ENCODE measurements at regions not wholly inside any gene's neighbourhood (a gene's known extent, or its start where the extent isn't known, plus 50 kb on each side); places are given as distances from the start of the nearest gene placed in this dataset.

- TF ChIP-seq ARNT (IDR thresholded peaks at IDR 0.05), result no peak
- TF ChIP-seq SUZ12 (IDR thresholded peaks at IDR 0.05), result no peak
- no peak for TF ChIP-seq ZNF384 (IDR thresholded peaks at IDR 0.05)
- no peak for TF ChIP-seq FOXM1 (IDR thresholded peaks at IDR 0.05; ENCODE audit: borderline replicate concordance)
- no peak for TF ChIP-seq CTBP1 (IDR thresholded peaks at IDR 0.05; ENCODE audit: borderline replicate concordance)
- no peak for TF ChIP-seq SP1 (IDR thresholded peaks at IDR 0.05)
- no peak for TF ChIP-seq TARDBP (IDR thresholded peaks at IDR 0.05)
- no peak for TF ChIP-seq PKNOX1 (IDR thresholded peaks at IDR 0.05)
- no peak for TF ChIP-seq BHLHE40 (IDR thresholded peaks at IDR 0.05; ENCODE audit: borderline replicate concordance)
- no peak for TF ChIP-seq LEF1 (IDR thresholded peaks at IDR 0.05; ENCODE audit: borderline replicate concordance)
- no peak for TF ChIP-seq HDGF (IDR thresholded peaks at IDR 0.05; ENCODE audit: borderline replicate concordance)
- no peak for TF ChIP-seq NFRKB (IDR thresholded peaks at IDR 0.05)
- no peak for TF ChIP-seq ELF4 (IDR thresholded peaks at IDR 0.05)
Measured at GRCh38 chr10:130817046-130817624, 494.4 kb downstream of the TCERG1L start.

Measured in HEK293T (cell line).